SK-N-SH (cell line): ENCODE measurements at regions not wholly inside any gene's neighbourhood (a gene's known extent, or its start where the extent isn't known, plus 50 kb on each side); places are given as distances from the start of the nearest gene placed in this dataset.

Experiments used
- CTCF ChIA-PET: fragments of 300-600, 350-600 bp; formaldehyde crosslinking; extraction: SDS; loops from one replicate; lab custom pipeline; 2021; lab: Yijun Ruan, JAX
- POLR2A ChIA-PET: fragments of 350-600 bp; sonication (Branson Sonifier 250); formaldehyde crosslinking; extraction: SDS; loops from one replicate; lab custom pipeline; 2020; ENCODE audit warnings: antibody characterized with exemption, inconsistent platforms; lab: Yijun Ruan, JAX
- DNase-seq: peaks from one replicate; pipeline ENCODE4 v3.0.0; 2012
- H2AFZ ChIP-seq: fragments of 200-600 bp; sonication (generic); 2 replicates; pipeline ENCODE4 v1.8.1; 2016; ENCODE audit warnings: antibody characterized with exemption, mild to moderate bottlenecking, low read depth
- H3F3A ChIP-seq: fragments of 200-600 bp; sonication (generic); replicated peaks from 2 replicates; pipeline ENCODE3; 2016; ENCODE audit warnings: antibody characterized with exemption, mild to moderate bottlenecking; ENCODE audit not compliant: insufficient read depth
- H3K27ac ChIP-seq, 2 experiments: fragments of 200-500 bp in 1 of 2; fragments of 200-600 bp in 1 of 2; sonication (Bioruptor generic) in 1 of 2; sonication (generic), shearing (Covaris generic) in 1 of 2; 2 replicates each; pipeline versions ENCODE4 v1.5.1 to v1.6.1; 2014 to 2016; ENCODE audit warnings: low read depth in 2 of 2, inconsistent platforms in 1 of 2, low read length in 1 of 2, mild to moderate bottlenecking in 1 of 2, mixed read lengths in 1 of 2
- H3K27me3 ChIP-seq: fragments of 200-600 bp; sonication (generic), shearing (Covaris generic); 2 replicates; pipeline ENCODE4 v1.6.1; 2016; ENCODE audit warnings: mixed run types; ENCODE audit not compliant: insufficient read depth
- H3K36me3 ChIP-seq, 2 experiments: fragments of 200-500 bp in 1 of 2; fragments of 200-600 bp in 1 of 2; sonication (Bioruptor generic) in 1 of 2; sonication (generic) in 1 of 2; replicated peaks in 1 of 2; 2 replicates each; pipeline versions ENCODE3 to v1.5.1; 2014 to 2016; ENCODE audit warnings: low read length in 1 of 2, mild to moderate bottlenecking in 1 of 2; ENCODE audit not compliant: insufficient read depth in 2 of 2, control insufficient read depth in 1 of 2
- H3K4me1 ChIP-seq, 2 experiments: fragments of 200-500 bp in 1 of 2; fragments of 200-600 bp in 1 of 2; sonication (Bioruptor generic) in 1 of 2; sonication (generic), shearing (Covaris generic) in 1 of 2; 2 replicates each; pipeline versions ENCODE4 v1.5.1 to v1.6.1; 2014 to 2016; ENCODE audit warnings: low read depth in 1 of 2, low read length in 1 of 2, mixed run types in 1 of 2; ENCODE audit not compliant: insufficient read depth in 2 of 2, control insufficient read depth in 1 of 2
- H3K4me2 ChIP-seq: fragments of 200-600 bp; sonication (generic), shearing (Covaris generic); 2 replicates; pipeline ENCODE4 v1.6.1; 2017; ENCODE audit warnings: mixed run types
- H3K4me3 ChIP-seq, 2 experiments: fragments of 200-500 bp in 1 of 2; fragments of 200-600 bp in 1 of 2; sonication (Bioruptor generic) in 1 of 2; sonication (generic), shearing (Covaris generic) in 1 of 2; 2 replicates each; pipeline versions ENCODE4 v1.5.1 to v1.8.1; 2014 to 2016; ENCODE audit warnings: low read depth in 2 of 2, inconsistent platforms in 1 of 2, low read length in 1 of 2, mild to moderate bottlenecking in 1 of 2, mixed read lengths in 1 of 2, moderate library complexity in 1 of 2
- H3K79me2 ChIP-seq: fragments of 200-600 bp; sonication (generic); 2 replicates; pipeline ENCODE4 v1.8.1; 2017; ENCODE audit warnings: mild to moderate bottlenecking; ENCODE audit not compliant: insufficient read depth
- H3K9ac ChIP-seq: fragments of 200-600 bp; sonication (generic); 2 replicates; pipeline ENCODE4 v1.6.1; 2017; ENCODE audit warnings: mixed run types
- H3K9me2 ChIP-seq: fragments of 200-600 bp; sonication (generic); 2 replicates; pipeline ENCODE4 v1.6.1; 2017; ENCODE audit warnings: mixed run types
- H3K9me3 ChIP-seq: fragments of 200-600 bp; sonication (generic); 2 replicates; pipeline ENCODE4 v1.6.1; 2017; ENCODE audit warnings: mixed run types, mild to moderate bottlenecking, moderate library complexity
- H4K20me1 ChIP-seq: fragments of 200-600 bp; sonication (generic); 2 replicates; pipeline ENCODE4 v1.6.1; 2017; ENCODE audit warnings: mild to moderate bottlenecking, mixed run types; ENCODE audit not compliant: insufficient read depth
- CHD2 ChIP-seq: fragments of 150-350 bp; IDR thresholded peaks from 2 replicates; pipeline ENCODE4 v1.6.1; 2018; ENCODE audit warnings: low read length; ENCODE audit not compliant: partially characterized antibody
- ELF1 ChIP-seq: IDR thresholded peaks from 2 replicates; pipeline ENCODE4 v1.4.0; 2012
- EP300 ChIP-seq, 2 experiments: IDR thresholded peaks; 2 replicates each; pipeline versions ENCODE4 v1.4.0 to v1.6.1; 2012; ENCODE audit warnings: borderline replicate concordance in 1 of 2, low read depth in 1 of 2, low read length in 1 of 2
- GABPA ChIP-seq: IDR thresholded peaks from 2 replicates; pipeline ENCODE4 v1.4.0; 2012; ENCODE audit warnings: low read depth, mild to moderate bottlenecking
- MXI1 ChIP-seq: IDR thresholded peaks from 2 replicates; pipeline ENCODE4 v1.6.1; 2012; ENCODE audit warnings: mild to moderate bottlenecking, low read depth, low read length, improper control_type of control experiment
- RAD21 ChIP-seq: IDR thresholded peaks from 2 replicates; pipeline ENCODE4 v1.6.1; 2012; ENCODE audit warnings: mild to moderate bottlenecking, low read length
- SIN3A ChIP-seq: IDR thresholded peaks from 2 replicates; pipeline ENCODE4 v1.6.1; 2012; ENCODE audit warnings: low read depth, mild to moderate bottlenecking, low read length, moderate library complexity, borderline replicate concordance
- SMC3 ChIP-seq: IDR thresholded peaks from 2 replicates; pipeline ENCODE4 v1.6.1; 2012; ENCODE audit warnings: low read depth, low read length, improper control_type of control experiment
- TAF1 ChIP-seq: IDR thresholded peaks from 2 replicates; pipeline ENCODE4 v1.6.1; 2012; ENCODE audit warnings: low read depth, mild to moderate bottlenecking, low read length, moderate library complexity, borderline replicate concordance
- TCF12 ChIP-seq: IDR thresholded peaks from 2 replicates; pipeline ENCODE4 v1.4.0; 2012
- TEAD4 ChIP-seq: IDR thresholded peaks from 2 replicates; pipeline ENCODE4 v1.4.0; 2012; ENCODE audit warnings: mild to moderate bottlenecking, borderline replicate concordance; ENCODE audit not compliant: insufficient read depth
- YY1 ChIP-seq: IDR thresholded peaks from 2 replicates; pipeline ENCODE4 v1.4.0; 2012; ENCODE audit warnings: low read depth, mild to moderate bottlenecking
- WGBS: methylation state at CpG from one replicate; pipeline ENCODE4 v1.1.6; 2017; ENCODE audit warnings: low lambda C conversion rate; 5-methylcytosine and 5-hydroxymethylcytosine counted together
- TF ChIP-seq, protein P1 (sequence below): fragments of 150-350 bp; IDR thresholded peaks from 2 replicates; pipeline ENCODE4 v1.6.1; 2016; ENCODE audit warnings: mild to moderate bottlenecking, low read depth, low read length
- TF ChIP-seq, protein P2 (sequence below): fragments of 150-350 bp; IDR thresholded peaks from 2 replicates; pipeline ENCODE4 v1.6.1; 2017; ENCODE audit warnings: antibody characterized with exemption, low read length, low read depth, borderline replicate concordance
- TF ChIP-seq, protein P3 (sequence below): fragments of 200-600 bp; sonication (generic); IDR thresholded peaks from 2 replicates; pipeline ENCODE4 v1.6.1; 2017; ENCODE audit warnings: antibody characterized with exemption, mild to moderate bottlenecking, moderate library complexity
- TF ChIP-seq, protein P4 (sequence below): IDR thresholded peaks from 2 replicates; pipeline ENCODE4 v1.6.1; 2012; ENCODE audit warnings: mild to moderate bottlenecking, low read depth, low read length, moderate library complexity

DNA sequence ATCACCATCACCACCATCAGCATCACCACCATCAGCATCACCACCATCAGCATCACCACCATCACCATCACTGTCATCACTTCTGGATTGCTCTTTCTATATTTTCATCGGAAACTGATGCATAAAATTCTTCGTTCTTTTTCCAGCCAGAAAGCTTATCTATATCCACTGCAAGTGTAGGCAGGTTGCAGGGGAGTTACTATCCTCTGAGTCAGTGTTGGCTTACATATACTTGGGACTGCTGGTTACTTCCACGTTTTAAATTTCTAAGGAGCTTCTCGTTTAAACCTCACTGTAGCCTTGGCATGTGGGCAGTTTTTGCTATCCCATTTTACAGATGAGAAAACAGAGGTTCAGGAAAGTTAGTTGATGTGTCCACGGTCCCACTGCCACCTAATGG lies 66.1 kb downstream of the FOXL3 start (continued):
- TF ChIP-seq, protein P1, sequence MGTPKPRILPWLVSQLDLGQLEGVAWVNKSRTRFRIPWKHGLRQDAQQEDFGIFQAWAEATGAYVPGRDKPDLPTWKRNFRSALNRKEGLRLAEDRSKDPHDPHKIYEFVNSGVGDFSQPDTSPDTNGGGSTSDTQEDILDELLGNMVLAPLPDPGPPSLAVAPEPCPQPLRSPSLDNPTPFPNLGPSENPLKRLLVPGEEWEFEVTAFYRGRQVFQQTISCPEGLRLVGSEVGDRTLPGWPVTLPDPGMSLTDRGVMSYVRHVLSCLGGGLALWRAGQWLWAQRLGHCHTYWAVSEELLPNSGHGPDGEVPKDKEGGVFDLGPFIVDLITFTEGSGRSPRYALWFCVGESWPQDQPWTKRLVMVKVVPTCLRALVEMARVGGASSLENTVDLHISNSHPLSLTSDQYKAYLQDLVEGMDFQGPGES = no peak
- TF ChIP-seq CHD2 (no peak), TCF12 (no peak), GABPA (no peak), YY1 (no peak), RAD21 (no peak)
- TF ChIP-seq, protein P2, sequence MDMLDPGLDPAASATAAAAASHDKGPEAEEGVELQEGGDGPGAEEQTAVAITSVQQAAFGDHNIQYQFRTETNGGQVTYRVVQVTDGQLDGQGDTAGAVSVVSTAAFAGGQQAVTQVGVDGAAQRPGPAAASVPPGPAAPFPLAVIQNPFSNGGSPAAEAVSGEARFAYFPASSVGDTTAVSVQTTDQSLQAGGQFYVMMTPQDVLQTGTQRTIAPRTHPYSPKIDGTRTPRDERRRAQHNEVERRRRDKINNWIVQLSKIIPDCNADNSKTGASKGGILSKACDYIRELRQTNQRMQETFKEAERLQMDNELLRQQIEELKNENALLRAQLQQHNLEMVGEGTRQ = no peak

DNA sequence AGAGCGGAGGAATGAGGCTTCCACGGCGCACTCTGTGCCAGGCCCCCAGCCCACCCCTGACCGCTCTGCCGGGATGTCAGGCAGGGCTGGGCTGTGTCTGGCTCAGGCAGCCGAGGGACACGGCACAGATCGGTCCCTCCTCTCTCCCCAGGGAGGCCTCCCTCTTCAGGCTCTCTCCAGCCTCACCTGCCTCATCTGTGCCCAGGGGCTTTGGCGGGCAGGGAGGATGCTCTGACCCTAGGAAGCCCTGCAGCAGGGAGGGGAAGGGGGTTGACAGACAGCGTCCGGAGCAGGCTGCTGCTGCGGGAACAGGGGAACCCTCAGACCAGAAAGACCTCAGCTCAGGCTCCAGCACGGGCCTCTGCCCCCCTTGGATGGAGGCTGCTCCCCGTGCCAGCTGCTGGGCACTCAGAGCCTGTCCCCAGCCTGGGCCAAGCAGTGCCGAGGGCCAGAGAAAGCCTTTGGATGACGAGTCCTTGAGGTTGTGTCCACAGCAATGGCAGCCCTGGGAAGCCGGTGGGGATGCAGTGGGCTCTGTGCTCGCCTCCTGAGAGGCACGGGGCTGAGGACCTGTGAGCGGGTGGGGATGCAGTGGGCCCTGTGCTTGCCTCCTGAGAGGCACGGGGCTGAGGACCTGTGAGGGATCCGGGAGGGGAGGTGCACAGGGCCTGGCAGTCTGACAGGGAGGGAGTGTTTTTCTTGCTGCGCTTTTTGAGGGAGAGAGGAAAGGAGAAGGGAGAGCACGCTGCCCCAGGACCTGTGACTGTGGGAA lies 66.9 kb downstream of the FOXL3 start:
- no peaks in the 10 kb centered on the region for H3K9me3 ChIP-seq
- H3K27ac ChIP-seq = no peak overlapping the region
- no peak overlapping the region for H2AFZ ChIP-seq
- CTCF ChIA-PET = interaction anchor here (1.0 to 1.5 kb wide), 3 partner anchors 24 to 35 kb away, joined by 3 to 4 read pairs (median 3); no protein-coding TSS in a partner anchor
- no peaks in the 10 kb centered on the region for H3K4me1 ChIP-seq
- no peaks in the 10 kb centered on the region for H4K20me1 ChIP-seq
- 38% methylated on average over 12 of the region's 24 CpGs for WGBS
- H3K9me2 ChIP-seq = no peaks in the 10 kb centered on the region
- no peaks in the 10 kb centered on the region for H3K79me2 ChIP-seq
- DNase-seq = no peak
- POLR2A ChIA-PET = no interaction called here
- no peak for TF ChIP-seq YY1
- TF ChIP-seq, all 33 proteins: peak for 0
- Histone ChIP-seq H3K4me3 (no peak overlapping the region), H3K4me2 (no peak overlapping the region), H3K36me3 (no peaks in the 10 kb centered on the region), H3K9ac (no peak overlapping the region), H3F3A (no peaks in the 10 kb centered on the region), H3K27me3 (no peaks in the 10 kb centered on the region)

DNA sequence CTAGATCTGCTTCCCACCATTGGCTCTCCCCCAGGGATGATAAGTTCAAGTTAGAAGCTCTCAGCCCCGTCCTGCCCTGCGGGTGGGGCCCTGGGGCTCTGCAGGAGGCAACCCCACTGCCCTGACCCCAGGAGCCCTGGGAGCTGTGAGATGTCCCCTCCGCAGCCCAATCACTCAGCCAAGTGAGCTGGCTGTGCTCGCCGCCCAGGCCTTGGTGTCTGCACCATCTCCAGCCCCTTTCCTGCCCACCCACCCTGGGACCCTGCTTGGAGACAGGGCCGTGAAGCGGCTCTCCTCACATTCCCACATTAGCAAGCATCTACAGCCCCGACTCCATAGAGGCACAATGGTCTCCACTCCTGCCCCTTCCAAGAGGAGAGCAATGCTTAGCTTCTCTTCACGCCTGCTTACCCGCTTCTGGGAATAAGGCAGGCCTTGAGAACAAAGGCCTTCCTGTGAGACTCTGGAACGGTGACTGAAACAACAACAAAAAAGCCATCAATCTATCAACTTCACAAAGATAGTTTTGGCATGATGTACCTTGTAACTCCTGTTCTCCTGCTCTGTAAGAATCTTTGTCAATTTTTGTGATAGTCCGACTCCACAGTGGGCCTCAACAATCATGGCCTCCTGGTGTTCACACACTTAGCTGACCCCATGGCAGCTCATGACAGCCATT lies 67.7 kb downstream of the FOXL3 start:
- no peaks in the 10 kb centered on the region for H3K79me2 ChIP-seq
- WGBS = 27% methylated on average over 9 of the region's 12 CpGs
- no peaks in the 10 kb centered on the region for H3K9me3 ChIP-seq
- H3K9me2 ChIP-seq = no peaks in the 10 kb centered on the region
- no peak for DNase-seq
- ChIA-PET POLR2A (no interaction called here), CTCF (interaction anchor here (0.9 to 1.2 kb wide), 3 partner anchors 25 to 36 kb away, joined by 3 read pairs; no protein-coding TSS in a partner anchor)
- H3K4me2 ChIP-seq = no peak overlapping the region
- no peaks in the 10 kb centered on the region for H3F3A ChIP-seq
- H3K4me3 ChIP-seq = no peak overlapping the region
- H3K27ac ChIP-seq = no peak overlapping the region
- H4K20me1 ChIP-seq = no peaks in the 10 kb centered on the region
- H2AFZ ChIP-seq = no peak overlapping the region
- H3K9ac ChIP-seq = no peak overlapping the region
- H3K4me1 ChIP-seq = no peaks in the 10 kb centered on the region
- no peak for TF ChIP-seq SMC3
- no peak for TF ChIP-seq TAF1
- TF ChIP-seq ELF1 = no peak
- no peak for TF ChIP-seq EP300 (IDR thresholded peaks at IDR 0.05; ENCODE audit: borderline replicate concordance in 1 of 2, low read depth in 1 of 2, low read length in 1 of 2)
- TF ChIP-seq RAD21 = no peak
- TF ChIP-seq MXI1 = no peak
- TF ChIP-seq, protein P3, sequence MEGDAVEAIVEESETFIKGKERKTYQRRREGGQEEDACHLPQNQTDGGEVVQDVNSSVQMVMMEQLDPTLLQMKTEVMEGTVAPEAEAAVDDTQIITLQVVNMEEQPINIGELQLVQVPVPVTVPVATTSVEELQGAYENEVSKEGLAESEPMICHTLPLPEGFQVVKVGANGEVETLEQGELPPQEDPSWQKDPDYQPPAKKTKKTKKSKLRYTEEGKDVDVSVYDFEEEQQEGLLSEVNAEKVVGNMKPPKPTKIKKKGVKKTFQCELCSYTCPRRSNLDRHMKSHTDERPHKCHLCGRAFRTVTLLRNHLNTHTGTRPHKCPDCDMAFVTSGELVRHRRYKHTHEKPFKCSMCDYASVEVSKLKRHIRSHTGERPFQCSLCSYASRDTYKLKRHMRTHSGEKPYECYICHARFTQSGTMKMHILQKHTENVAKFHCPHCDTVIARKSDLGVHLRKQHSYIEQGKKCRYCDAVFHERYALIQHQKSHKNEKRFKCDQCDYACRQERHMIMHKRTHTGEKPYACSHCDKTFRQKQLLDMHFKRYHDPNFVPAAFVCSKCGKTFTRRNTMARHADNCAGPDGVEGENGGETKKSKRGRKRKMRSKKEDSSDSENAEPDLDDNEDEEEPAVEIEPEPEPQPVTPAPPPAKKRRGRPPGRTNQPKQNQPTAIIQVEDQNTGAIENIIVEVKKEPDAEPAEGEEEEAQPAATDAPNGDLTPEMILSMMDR = no peak
- no peak for TF ChIP-seq TEAD4
- no peak for TF ChIP-seq TCF12
- TF ChIP-seq, protein P4, sequence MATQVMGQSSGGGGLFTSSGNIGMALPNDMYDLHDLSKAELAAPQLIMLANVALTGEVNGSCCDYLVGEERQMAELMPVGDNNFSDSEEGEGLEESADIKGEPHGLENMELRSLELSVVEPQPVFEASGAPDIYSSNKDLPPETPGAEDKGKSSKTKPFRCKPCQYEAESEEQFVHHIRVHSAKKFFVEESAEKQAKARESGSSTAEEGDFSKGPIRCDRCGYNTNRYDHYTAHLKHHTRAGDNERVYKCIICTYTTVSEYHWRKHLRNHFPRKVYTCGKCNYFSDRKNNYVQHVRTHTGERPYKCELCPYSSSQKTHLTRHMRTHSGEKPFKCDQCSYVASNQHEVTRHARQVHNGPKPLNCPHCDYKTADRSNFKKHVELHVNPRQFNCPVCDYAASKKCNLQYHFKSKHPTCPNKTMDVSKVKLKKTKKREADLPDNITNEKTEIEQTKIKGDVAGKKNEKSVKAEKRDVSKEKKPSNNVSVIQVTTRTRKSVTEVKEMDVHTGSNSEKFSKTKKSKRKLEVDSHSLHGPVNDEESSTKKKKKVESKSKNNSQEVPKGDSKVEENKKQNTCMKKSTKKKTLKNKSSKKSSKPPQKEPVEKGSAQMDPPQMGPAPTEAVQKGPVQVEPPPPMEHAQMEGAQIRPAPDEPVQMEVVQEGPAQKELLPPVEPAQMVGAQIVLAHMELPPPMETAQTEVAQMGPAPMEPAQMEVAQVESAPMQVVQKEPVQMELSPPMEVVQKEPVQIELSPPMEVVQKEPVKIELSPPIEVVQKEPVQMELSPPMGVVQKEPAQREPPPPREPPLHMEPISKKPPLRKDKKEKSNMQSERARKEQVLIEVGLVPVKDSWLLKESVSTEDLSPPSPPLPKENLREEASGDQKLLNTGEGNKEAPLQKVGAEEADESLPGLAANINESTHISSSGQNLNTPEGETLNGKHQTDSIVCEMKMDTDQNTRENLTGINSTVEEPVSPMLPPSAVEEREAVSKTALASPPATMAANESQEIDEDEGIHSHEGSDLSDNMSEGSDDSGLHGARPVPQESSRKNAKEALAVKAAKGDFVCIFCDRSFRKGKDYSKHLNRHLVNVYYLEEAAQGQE = no peak
- no peak for TF ChIP-seq SIN3A
- H3K36me3 ChIP-seq = no peaks in the 10 kb centered on the region
- H3K27me3 ChIP-seq = no peaks in the 10 kb centered on the region
